ENCODE measurements at regions not wholly inside any gene's neighbourhood (a gene's known extent, or its start where the extent isn't known, plus 50 kb on each side); places are given as distances from the start of the nearest gene placed in this dataset.

- H3K9ac ChIP-seq (ENCODE audit: low read depth, low read length, poor library complexity, severe bottlenecking) = no peak overlapping the region
- peaks cover 8% of the 10 kb centered on the region for H4K20me1 ChIP-seq (ENCODE audit: insufficient read depth, low read length, poor library complexity, severe bottlenecking)
- no peak overlapping the region for H2AFZ ChIP-seq (ENCODE audit: low read length)
- H3K79me2 ChIP-seq (ENCODE audit: insufficient read depth, low read length) = peaks cover 96% of the 10 kb centered on the region
- H3K9me2 ChIP-seq (replicated peaks; ENCODE audit: low read depth, low read length) = no peaks in the 10 kb centered on the region
- no peaks in the 10 kb centered on the region for H3F3A ChIP-seq (ENCODE audit: low read depth)
- H3K4me3 ChIP-seq (ENCODE audit: low read length, poor library complexity, severe bottlenecking) = no peak overlapping the region
- H3K36me3 ChIP-seq (ENCODE audit: insufficient read depth, low read length) = no peaks in the 10 kb centered on the region; the same call in 1 of the 2 replicates
- no peak for TF ChIP-seq EZH2phosphoT487 (IDR thresholded peaks at IDR 0.05; ENCODE audit: borderline replicate concordance)
- TF ChIP-seq CTCF (conservative IDR thresholded peaks at IDR 0.05; ENCODE audit: low read length) = no peak
- no peaks in the 10 kb centered on the region for H3K27me3 ChIP-seq (ENCODE audit: insufficient read depth, low read length, poor library complexity, severe bottlenecking)
- peaks cover 3% of the 10 kb centered on the region for H3K4me1 ChIP-seq (ENCODE audit: insufficient read depth, low read length, poor library complexity, severe bottlenecking)
- no peaks in the 10 kb centered on the region for H3K9me3 ChIP-seq (ENCODE audit: insufficient read depth, low read depth, low read length)
- no peak overlapping the region for H3K4me2 ChIP-seq (ENCODE audit: low read depth, low read length, poor library complexity, severe bottlenecking)
Measured at GRCh38 chr14:71380271-71380670, 473.0 kb downstream of the PCNX1 start.

GRCh38 chr14:71381814-71382213, 474.6 kb downstream of the PCNX1 start:
- TF ChIP-seq CTCF (conservative IDR thresholded peaks at IDR 0.05; ENCODE audit: low read length) = no peak
- TF ChIP-seq EZH2phosphoT487 (IDR thresholded peaks at IDR 0.05; ENCODE audit: borderline replicate concordance) = no peak
- Histone ChIP-seq H3K27me3 (ENCODE audit: insufficient read depth, low read length, poor library complexity, severe bottlenecking) (no peaks in the 10 kb centered on the region), H3K36me3 (ENCODE audit: insufficient read depth, low read length) (no peaks in the 10 kb centered on the region; the same call in 1 of the 2 replicates), H3K9me3 (ENCODE audit: insufficient read depth, low read depth, low read length) (no peaks in the 10 kb centered on the region), H3K4me2 (ENCODE audit: low read depth, low read length, poor library complexity, severe bottlenecking) (no peak overlapping the region), H2AFZ (ENCODE audit: low read length) (no peak overlapping the region), H3K9ac (ENCODE audit: low read depth, low read length, poor library complexity, severe bottlenecking) (no peak overlapping the region), H3K79me2 (ENCODE audit: insufficient read depth, low read length) (peaks cover 96% of the 10 kb centered on the region), H3K4me1 (ENCODE audit: insufficient read depth, low read length, poor library complexity, severe bottlenecking) (peaks cover 3% of the 10 kb centered on the region), H3F3A (ENCODE audit: low read depth) (no peaks in the 10 kb centered on the region), H4K20me1 (ENCODE audit: insufficient read depth, low read length, poor library complexity, severe bottlenecking) (peaks cover 8% of the 10 kb centered on the region), H3K9me2 (replicated peaks; ENCODE audit: low read depth, low read length) (no peaks in the 10 kb centered on the region), H3K4me3 (ENCODE audit: low read length, poor library complexity, severe bottlenecking) (no peak overlapping the region)

- H3K27me3 ChIP-seq (ENCODE audit: insufficient read depth, low read length, poor library complexity, severe bottlenecking) = no peaks in the 10 kb centered on the region
- H3K79me2 ChIP-seq (ENCODE audit: insufficient read depth, low read length) = peaks cover 91% of the 10 kb centered on the region
- H3K9ac ChIP-seq (ENCODE audit: low read depth, low read length, poor library complexity, severe bottlenecking) = no peak overlapping the region
- H3K4me1 ChIP-seq (ENCODE audit: insufficient read depth, low read length, poor library complexity, severe bottlenecking) = peaks cover 4% of the 10 kb centered on the region
- no peaks in the 10 kb centered on the region for H3K9me2 ChIP-seq (replicated peaks; ENCODE audit: low read depth, low read length)
- H2AFZ ChIP-seq (ENCODE audit: low read length) = no peak overlapping the region
- no peaks in the 10 kb centered on the region for H3K9me3 ChIP-seq (ENCODE audit: insufficient read depth, low read depth, low read length)
- H3K4me3 ChIP-seq (ENCODE audit: low read length, poor library complexity, severe bottlenecking) = no peak overlapping the region
- TF ChIP-seq CTCF (conservative IDR thresholded peaks at IDR 0.05; ENCODE audit: low read length) (no peak), EZH2phosphoT487 (IDR thresholded peaks at IDR 0.05; ENCODE audit: borderline replicate concordance) (no peak)
- no peaks in the 10 kb centered on the region; the same call in 1 of the 2 replicates for H3K36me3 ChIP-seq (ENCODE audit: insufficient read depth, low read length)
- H3K4me2 ChIP-seq (ENCODE audit: low read depth, low read length, poor library complexity, severe bottlenecking) = no peak overlapping the region
- no peaks in the 10 kb centered on the region for H3F3A ChIP-seq (ENCODE audit: low read depth)
- H4K20me1 ChIP-seq (ENCODE audit: insufficient read depth, low read length, poor library complexity, severe bottlenecking) = peaks cover 8% of the 10 kb centered on the region
Measured at GRCh38 chr14:71382315-71382714, 475.1 kb downstream of the PCNX1 start.

Data from Loucy (cell line).